ENCODE measurements at regions not wholly inside any gene's neighbourhood (a gene's known extent, or its start where the extent isn't known, plus 50 kb on each side); places are given as distances from the start of the nearest gene placed in this dataset.
A peak's percentile ranks its signal among the peaks of the same experiment; 100 is the strongest.

DNA sequence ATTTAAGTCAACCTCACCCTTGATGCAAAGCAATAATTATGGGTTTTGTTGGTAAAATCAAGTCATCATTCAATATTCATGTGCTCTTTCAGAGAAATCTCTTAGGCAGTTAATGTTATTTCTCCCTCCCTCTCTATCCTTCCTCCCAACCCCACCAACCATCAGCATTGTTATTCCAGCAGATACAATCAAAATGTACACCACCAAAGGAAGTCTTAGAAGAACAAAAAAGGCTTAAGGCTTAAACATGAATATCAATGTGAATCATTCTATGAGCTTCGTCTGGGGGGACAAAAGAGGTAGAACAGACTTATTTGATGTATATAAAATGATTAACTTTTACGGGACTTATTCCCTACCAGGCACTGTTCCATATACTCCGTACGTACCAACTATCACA lies 404.4 kb downstream of the ARHGEF28 start:
- H3K27ac Mint-ChIP-seq (ENCODE audit: unreplicated experiment): no peak overlapping the region
- H3K4me1 Mint-ChIP-seq (ENCODE audit: low read depth, unreplicated experiment): peaks cover 10% of the 10 kb centered on the region
- no peaks in the 10 kb centered on the region for H3K9me3 Mint-ChIP-seq (ENCODE audit: unreplicated experiment)
- no peak for TF ChIP-seq CTCF (IDR thresholded peaks at IDR 0.05; ENCODE audit: partially characterized antibody, unreplicated experiment)
- no peaks in the 10 kb centered on the region for H3K36me3 Mint-ChIP-seq (ENCODE audit: unreplicated experiment)
- no peak for DNase-seq
- peaks cover 3% of the 10 kb centered on the region for H3K27me3 Mint-ChIP-seq (ENCODE audit: unreplicated experiment)
- H3K4me3 Mint-ChIP-seq (ENCODE audit: unreplicated experiment): no peak overlapping the region

DNA sequence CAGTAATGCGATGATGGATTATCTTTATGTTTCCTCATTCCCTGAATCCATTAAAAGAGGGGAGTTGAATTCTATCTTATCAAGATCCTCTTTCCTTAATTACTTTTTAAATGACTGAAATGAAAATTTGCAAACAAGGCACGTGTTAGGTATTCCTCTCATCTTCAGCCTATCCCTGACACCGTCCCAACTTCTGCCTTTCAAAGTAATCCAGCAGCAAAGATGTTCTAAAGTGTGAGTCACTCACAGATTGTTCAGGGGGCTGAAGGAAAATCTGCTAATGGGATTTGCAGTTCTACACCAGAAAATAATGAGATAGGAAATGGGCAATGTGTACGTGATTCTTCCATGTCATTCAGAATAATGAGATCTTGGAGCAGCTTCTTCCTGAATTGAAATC lies 403.0 kb downstream of the ARHGEF28 start:
- Mint-ChIP-seq H3K4me3 (ENCODE audit: unreplicated experiment) (no peak overlapping the region), H3K4me1 (ENCODE audit: low read depth, unreplicated experiment) (peaks cover 11% of the 10 kb centered on the region), H3K27me3 (ENCODE audit: unreplicated experiment) (peaks cover 3% of the 10 kb centered on the region), H3K27ac (ENCODE audit: unreplicated experiment) (no peak overlapping the region), H3K36me3 (ENCODE audit: unreplicated experiment) (no peaks in the 10 kb centered on the region), H3K9me3 (ENCODE audit: unreplicated experiment) (no peaks in the 10 kb centered on the region)
- DNase-seq: no peak
- TF ChIP-seq CTCF (IDR thresholded peaks at IDR 0.05; ENCODE audit: partially characterized antibody, unreplicated experiment): no peak

GRCh38 chr5:74028406-74028805 lies 402.4 kb downstream of the ARHGEF28 start:
- peaks cover 3% of the 10 kb centered on the region for H3K27me3 Mint-ChIP-seq (ENCODE audit: unreplicated experiment)
- H3K36me3 Mint-ChIP-seq (ENCODE audit: unreplicated experiment): no peaks in the 10 kb centered on the region
- H3K4me3 Mint-ChIP-seq (ENCODE audit: unreplicated experiment): no peak overlapping the region
- TF ChIP-seq CTCF (IDR thresholded peaks at IDR 0.05; ENCODE audit: partially characterized antibody, unreplicated experiment): no peak
- H3K9me3 Mint-ChIP-seq (ENCODE audit: unreplicated experiment): no peaks in the 10 kb centered on the region
- no peak for DNase-seq
- peaks cover 11% of the 10 kb centered on the region for H3K4me1 Mint-ChIP-seq (ENCODE audit: low read depth, unreplicated experiment)
- no peak overlapping the region for H3K27ac Mint-ChIP-seq (ENCODE audit: unreplicated experiment)

- Mint-ChIP-seq H3K27me3 (ENCODE audit: unreplicated experiment) (peaks cover 3% of the 10 kb centered on the region), H3K4me3 (ENCODE audit: unreplicated experiment) (no peak overlapping the region), H3K4me1 (ENCODE audit: low read depth, unreplicated experiment) (peaks cover 11% of the 10 kb centered on the region), H3K9me3 (ENCODE audit: unreplicated experiment) (no peaks in the 10 kb centered on the region), H3K36me3 (ENCODE audit: unreplicated experiment) (no peaks in the 10 kb centered on the region), H3K27ac (ENCODE audit: unreplicated experiment) (no peak overlapping the region)
- TF ChIP-seq CTCF (IDR thresholded peaks at IDR 0.05; ENCODE audit: partially characterized antibody, unreplicated experiment): no peak
- no peak for DNase-seq
Observed at GRCh38 chr5:74027732-74028338, 401.8 kb downstream of the ARHGEF28 start.

DNA sequence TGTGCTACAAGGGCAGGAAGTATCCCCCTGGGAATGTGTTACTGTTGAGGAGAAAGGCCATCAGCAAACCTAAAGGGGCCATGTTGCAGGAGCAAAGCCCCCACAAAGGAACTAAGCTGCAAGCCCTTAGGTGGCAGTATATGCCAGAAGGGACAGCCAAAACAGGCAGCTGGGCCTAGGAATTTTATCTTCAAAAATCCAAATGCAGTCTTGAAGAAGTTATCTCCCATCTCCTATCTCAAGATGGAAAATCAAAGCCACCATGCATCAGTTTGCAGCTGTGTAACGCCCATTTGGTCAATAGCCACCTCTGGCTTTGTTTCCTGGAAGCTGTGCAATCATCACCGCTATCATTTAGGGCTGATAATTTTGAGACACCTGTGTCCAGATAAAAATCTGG lies 400.3 kb downstream of the ARHGEF28 start:
- TF ChIP-seq CTCF (IDR thresholded peaks at IDR 0.05; ENCODE audit: partially characterized antibody, unreplicated experiment): no peak
- no peak for DNase-seq
- peaks cover 11% of the 10 kb centered on the region for H3K4me1 Mint-ChIP-seq (ENCODE audit: low read depth, unreplicated experiment)
- H3K27me3 Mint-ChIP-seq (ENCODE audit: unreplicated experiment): peaks cover 3% of the 10 kb centered on the region
- no peaks in the 10 kb centered on the region for H3K36me3 Mint-ChIP-seq (ENCODE audit: unreplicated experiment)
- H3K4me3 Mint-ChIP-seq (ENCODE audit: unreplicated experiment): no peak overlapping the region
- H3K9me3 Mint-ChIP-seq (ENCODE audit: unreplicated experiment): no peaks in the 10 kb centered on the region
- H3K27ac Mint-ChIP-seq (ENCODE audit: unreplicated experiment): peak overlapping the region; percentile 70
